HepG2 (cell line): ENCODE measurements at regions not wholly inside any gene's neighbourhood (a gene's known extent, or its start where the extent isn't known, plus 50 kb on each side); places are given as distances from the start of the nearest gene placed in this dataset.
"Not testable (repeated sequence)": the region's sequence is repeated elsewhere in the genome, so short reads cannot be mapped to it uniquely, and the experiment has no call there.

ENCODE experiments used
- AHR ChIP-seq: IDR thresholded peaks from 2 replicates; pipeline ENCODE4 v1.6.1; 2018; ENCODE audit warnings: missing genetic modification reagents, missing compliant biosample characterization
- BRD4 ChIP-seq: sonication (generic); formaldehyde crosslinking; IDR thresholded peaks from 2 replicates; pipeline ENCODE4 v1.4.0; 2020; ENCODE audit warnings: missing genetic modification reagents
- CAMTA2 ChIP-seq: sonication (generic); formaldehyde crosslinking; IDR thresholded peaks from 2 replicates; pipeline ENCODE4 v1.4.0; 2020; ENCODE audit warnings: mild to moderate bottlenecking, missing genetic modification reagents, borderline replicate concordance
- CBX1 ChIP-seq: IDR thresholded peaks from one replicate; pipeline ENCODE4 v1.6.1; 2016; ENCODE audit warnings: antibody characterized with exemption, low read depth
- FOXA3 ChIP-seq: IDR thresholded peaks from 2 replicates; pipeline ENCODE4 v1.6.1; 2016; ENCODE audit warnings: missing genetic modification reagents, missing compliant biosample characterization
- KAT7 ChIP-seq: IDR thresholded peaks from 2 replicates; pipeline ENCODE4 v1.6.1; 2018; ENCODE audit warnings: borderline replicate concordance, missing compliant biosample characterization
- MAX ChIP-seq: IDR thresholded peaks from 2 replicates; pipeline ENCODE4 v1.6.1; 2012; ENCODE audit warnings: inconsistent platforms
- MTF1 ChIP-seq: sonication (generic); formaldehyde crosslinking; IDR thresholded peaks from 2 replicates; pipeline ENCODE4 v1.5.0; 2020; ENCODE audit warnings: missing genetic modification reagents
- NCOA5 ChIP-seq: sonication (generic); formaldehyde crosslinking; IDR thresholded peaks from 2 replicates; pipeline ENCODE4 v1.4.0; 2020; ENCODE audit warnings: missing genetic modification reagents
- POLR2AphosphoS2 ChIP-seq: IDR thresholded peaks from 2 replicates; pipeline ENCODE4 v1.6.1; 2011; ENCODE audit warnings: low read depth, low read length, improper control_type of control experiment
- SUZ12 ChIP-seq: fragments of 150-350 bp; IDR thresholded peaks from 2 replicates; pipeline ENCODE4 v1.6.1; 2014; ENCODE audit warnings: low read depth, low read length
- ZBTB1 ChIP-seq: sonication (generic); formaldehyde crosslinking; IDR thresholded peaks from 2 replicates; pipeline ENCODE4 v1.4.0; 2020; ENCODE audit warnings: missing genetic modification reagents, borderline replicate concordance
- ZMAT5 ChIP-seq: sonication (generic); formaldehyde crosslinking; IDR thresholded peaks from 2 replicates; pipeline ENCODE4 v1.5.0; 2020; ENCODE audit warnings: mild to moderate bottlenecking, low read depth, missing genetic modification reagents, borderline replicate concordance

DNA sequence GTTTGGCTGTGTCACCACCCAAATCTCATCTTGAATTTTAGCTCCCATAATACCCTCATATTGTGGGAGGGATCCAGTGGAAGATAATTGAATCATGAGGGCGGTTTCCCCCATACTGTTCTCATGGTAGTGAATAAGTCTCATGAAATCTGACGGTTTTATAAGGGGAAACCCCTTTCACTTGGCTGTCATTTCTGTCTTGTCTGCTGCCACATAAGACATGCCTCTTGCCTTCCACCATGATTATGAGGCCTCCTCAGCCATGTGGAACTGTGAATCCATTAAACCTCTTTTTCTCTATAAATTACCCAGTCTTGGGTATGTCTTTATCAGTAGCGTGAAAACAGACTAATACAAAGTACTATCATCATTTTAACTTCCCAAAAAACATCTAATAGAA is 216.5 kb upstream of the SETMAR start:
- not testable (repeated sequence) for TF ChIP-seq FOXA3 (CRISPR knock-in tag); MTF1 (CRISPR knock-in tag); BRD4 (CRISPR knock-in tag); MAX; POLR2AphosphoS2; KAT7 (CRISPR knock-in tag); AHR (CRISPR knock-in tag); NCOA5 (CRISPR knock-in tag); ZMAT5 (CRISPR knock-in tag); CBX1; ZBTB1 (CRISPR knock-in tag); CAMTA2; SUZ12
